SK-N-SH (cell line): ENCODE measurements at regions not wholly inside any gene's neighbourhood (a gene's known extent, or its start where the extent isn't known, plus 50 kb on each side); places are given as distances from the start of the nearest gene placed in this dataset.

Experiments used
- CHD2 ChIP-seq: fragments of 150-350 bp; IDR thresholded peaks from 2 replicates; pipeline ENCODE4 v1.6.1; 2018; ENCODE audit warnings: low read length; ENCODE audit not compliant: partially characterized antibody
- CTCF ChIP-seq: fragments of 200-600 bp; sonication (generic); IDR thresholded peaks from 2 replicates; pipeline ENCODE4 v1.6.1; 2017; ENCODE audit warnings: antibody characterized with exemption, mild to moderate bottlenecking, moderate library complexity
- EZH2phosphoT487 ChIP-seq: fragments of 200-600 bp; sonication (generic); IDR thresholded peaks from 2 replicates; pipeline ENCODE4 v1.6.1; 2017; ENCODE audit warnings: low read depth, mixed run types, mild to moderate bottlenecking, antibody characterized with exemption, moderate library complexity, borderline replicate concordance
- FOXJ3 ChIP-seq: sonication (generic); formaldehyde crosslinking; IDR thresholded peaks from 2 replicates; pipeline ENCODE4 v1.5.1; 2020; ENCODE audit warnings: mild to moderate bottlenecking, missing genetic modification reagents
- FOXM1 ChIP-seq: IDR thresholded peaks from 2 replicates; pipeline ENCODE4 v1.4.0; 2012; ENCODE audit warnings: low read depth, mild to moderate bottlenecking
- GABPA ChIP-seq: IDR thresholded peaks from 2 replicates; pipeline ENCODE4 v1.4.0; 2012; ENCODE audit warnings: low read depth, mild to moderate bottlenecking
- IRF3 ChIP-seq: fragments of 150-350 bp; IDR thresholded peaks from 2 replicates; pipeline ENCODE4 v1.6.1; 2016; ENCODE audit warnings: mild to moderate bottlenecking, low read depth, low read length
- JUND ChIP-seq: IDR thresholded peaks from 2 replicates; pipeline ENCODE4 v1.4.0; 2012
- POLR2AphosphoS5 ChIP-seq: IDR thresholded peaks from 2 replicates; pipeline ENCODE4 v1.6.1; 2012; ENCODE audit warnings: low read depth, low read length
- RFX5 ChIP-seq: IDR thresholded peaks from 2 replicates; pipeline ENCODE4 v1.6.1; 2012; ENCODE audit warnings: mild to moderate bottlenecking, improper control_type of control experiment, low read length
- SIN3A ChIP-seq: IDR thresholded peaks from 2 replicates; pipeline ENCODE4 v1.6.1; 2012; ENCODE audit warnings: low read depth, mild to moderate bottlenecking, low read length, moderate library complexity, borderline replicate concordance
- TAF1 ChIP-seq: IDR thresholded peaks from 2 replicates; pipeline ENCODE4 v1.6.1; 2012; ENCODE audit warnings: low read depth, mild to moderate bottlenecking, low read length, moderate library complexity, borderline replicate concordance
- TCF12 ChIP-seq: IDR thresholded peaks from 2 replicates; pipeline ENCODE4 v1.4.0; 2012

- TF ChIP-seq CTCF (no peak), SIN3A (no peak), FOXJ3 (no peak), TCF12 (no peak), RFX5 (no peak), CHD2 (no peak), IRF3 (no peak), POLR2AphosphoS5 (no peak), GABPA (no peak), FOXM1 (no peak), TAF1 (no peak), EZH2phosphoT487 (no peak), JUND (no peak)
Measured at GRCh38 chr4:137448402-137448801, 83.9 kb downstream of the PCDH18 start.
